HG02588 (cell line): ENCODE measurements at regions not wholly inside any gene's neighbourhood (a gene's known extent, or its start where the extent isn't known, plus 50 kb on each side); places are given as distances from the start of the nearest gene placed in this dataset.

Source experiments
- ATAC-seq: cut with Tn5 transposase; IDR thresholded peaks from one replicate; pipeline ENCODE4 v1.9.1; 2021; ENCODE audit warnings: mild to moderate bottlenecking, moderate library complexity; ENCODE audit not compliant: unreplicated experiment

DNA sequence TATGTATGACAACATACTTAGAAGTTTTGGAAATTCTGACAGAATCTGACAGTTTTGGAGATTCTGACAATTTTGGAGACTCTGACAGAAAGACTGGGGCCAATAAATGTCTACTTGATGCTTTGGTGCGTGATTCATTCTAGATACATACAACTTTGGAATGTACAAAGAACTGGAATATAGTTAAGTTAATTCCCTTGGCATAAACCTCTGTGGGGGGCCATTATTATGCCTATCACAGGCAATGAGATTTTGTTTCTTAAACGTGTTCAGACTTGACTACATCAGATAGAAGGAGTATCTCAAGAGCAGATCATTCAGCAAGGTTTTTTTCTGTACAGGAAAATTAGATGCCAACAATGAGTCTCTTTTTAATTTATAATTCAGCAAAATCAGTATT is 617.6 kb upstream of the ZNF717 start:
- ATAC-seq: no peak

DNA sequence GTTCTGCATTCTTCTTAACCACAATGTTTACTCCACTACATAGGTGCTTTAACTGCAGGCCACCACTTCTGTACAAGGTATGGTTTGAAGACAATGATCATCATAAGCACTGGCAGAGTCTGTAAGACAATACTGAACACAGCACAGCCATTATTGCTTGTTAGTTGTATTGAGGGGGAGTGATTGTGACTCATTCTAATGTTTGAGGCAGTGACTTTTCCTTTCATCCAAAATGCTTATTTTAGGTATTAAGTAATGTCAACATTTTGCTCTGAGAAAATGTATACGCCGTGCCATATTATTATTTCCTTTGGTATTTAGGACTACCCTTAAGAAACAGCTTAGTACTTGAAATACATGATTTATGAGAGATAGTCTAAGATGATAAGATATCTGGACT is 618.2 kb upstream of the ZNF717 start:
- no peak for ATAC-seq

- ATAC-seq: no peak
These were observed 619.8 kb upstream of the ZNF717 start for GRCh38 chr3:76405196-76405595.

GRCh38 chr3:76410762-76411281 is 625.5 kb upstream of the ZNF717 start:
- no peak for ATAC-seq

- ATAC-seq: no peak
These were observed 624.5 kb upstream of the ROBO2 start for GRCh38 chr3:76415384-76415783.

DNA sequence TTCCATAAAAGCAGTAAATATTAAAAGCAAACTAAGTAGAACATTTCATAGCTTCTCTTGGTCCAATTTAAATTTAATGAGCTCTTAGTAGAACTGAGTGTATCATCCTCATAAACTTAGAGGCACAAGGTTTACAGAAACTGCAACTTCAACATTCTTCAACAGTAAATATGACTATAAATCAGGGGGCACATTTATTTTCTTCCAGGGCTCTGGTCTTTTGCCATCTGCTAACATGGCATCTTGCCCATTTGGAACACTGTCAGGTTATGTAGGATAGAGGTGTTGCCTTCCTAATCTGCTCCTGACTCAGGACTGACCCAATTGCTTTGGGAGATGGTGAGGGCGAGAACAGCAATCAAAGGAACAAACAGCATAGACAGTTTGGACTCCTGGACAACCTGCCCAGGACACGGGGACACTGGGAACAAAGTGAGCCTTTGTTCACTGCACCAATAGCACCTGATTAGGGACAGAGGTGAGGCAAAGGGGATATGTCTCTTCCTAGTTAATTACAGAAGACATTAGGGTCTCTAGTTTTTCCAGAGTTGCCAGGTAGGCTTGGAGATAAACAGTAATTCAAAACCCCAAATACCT is 610.2 kb upstream of the ROBO2 start:
- ATAC-seq: no peak

GRCh38 chr3:76432396-76432795 is 607.5 kb upstream of the ROBO2 start:
- no peak for ATAC-seq

DNA sequence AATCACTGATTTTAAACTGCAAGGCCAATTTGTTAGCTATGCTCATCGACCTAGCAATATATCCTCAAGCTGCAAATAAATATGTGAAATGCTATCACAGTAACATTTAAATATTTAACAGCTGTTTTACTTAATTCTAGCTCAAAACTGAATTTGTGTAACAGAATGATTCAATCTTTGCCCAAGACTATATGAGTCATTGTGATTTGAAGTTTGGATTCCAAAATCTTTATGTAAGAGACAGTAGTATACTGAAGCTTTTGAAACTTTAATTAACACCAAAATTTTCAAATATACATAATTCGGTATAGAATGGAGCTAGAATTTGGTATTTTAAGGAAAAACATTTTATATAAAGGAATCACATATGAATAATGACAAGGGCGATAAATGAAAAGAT is 603.0 kb upstream of the ROBO2 start:
- no peak for ATAC-seq

DNA sequence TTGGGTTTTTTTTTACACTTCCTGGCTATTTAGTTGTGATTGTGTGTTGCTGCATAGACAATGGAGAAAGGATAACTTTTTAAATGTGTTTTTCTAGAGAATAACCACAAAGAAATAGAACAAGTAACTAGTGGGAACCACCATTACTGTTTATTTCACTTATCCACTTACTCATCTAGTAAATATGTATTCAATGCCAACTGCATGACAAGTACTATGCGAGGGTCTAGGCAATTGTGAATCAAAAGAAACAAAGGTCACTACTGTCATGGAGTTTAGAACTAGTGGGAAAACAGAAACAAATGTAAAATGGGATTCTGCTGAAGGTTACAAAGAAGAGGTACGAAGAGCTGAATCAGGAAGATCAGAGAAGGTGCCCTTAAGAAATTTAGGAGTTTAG is 600.9 kb upstream of the ROBO2 start:
- no peak for ATAC-seq

DNA sequence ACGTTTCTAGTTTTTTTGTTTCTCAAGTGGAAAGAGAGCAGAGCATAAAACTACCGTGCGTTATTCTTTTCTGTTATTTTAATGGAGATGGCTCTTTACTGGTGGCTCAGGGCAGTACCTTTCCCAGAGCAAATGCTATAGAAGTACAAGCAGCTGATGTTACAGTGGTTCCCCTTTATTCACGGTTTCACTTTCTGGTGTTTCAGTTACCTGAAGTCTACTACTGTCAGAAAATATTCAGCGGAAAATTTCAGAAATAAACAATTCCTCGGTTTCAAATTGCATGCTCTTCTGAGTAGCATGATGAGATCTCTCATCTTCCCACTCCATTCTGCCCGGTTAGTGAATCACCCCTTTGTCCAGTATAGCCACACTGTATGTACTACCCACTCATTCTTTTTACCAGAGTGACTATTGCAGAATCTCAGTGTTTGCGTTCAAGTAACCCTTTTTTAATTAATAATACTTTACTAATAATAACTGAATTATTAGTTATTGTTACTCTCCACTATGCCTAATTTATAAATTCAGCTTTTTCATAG is 597.5 kb upstream of the ROBO2 start:
- ATAC-seq: no peak

DNA sequence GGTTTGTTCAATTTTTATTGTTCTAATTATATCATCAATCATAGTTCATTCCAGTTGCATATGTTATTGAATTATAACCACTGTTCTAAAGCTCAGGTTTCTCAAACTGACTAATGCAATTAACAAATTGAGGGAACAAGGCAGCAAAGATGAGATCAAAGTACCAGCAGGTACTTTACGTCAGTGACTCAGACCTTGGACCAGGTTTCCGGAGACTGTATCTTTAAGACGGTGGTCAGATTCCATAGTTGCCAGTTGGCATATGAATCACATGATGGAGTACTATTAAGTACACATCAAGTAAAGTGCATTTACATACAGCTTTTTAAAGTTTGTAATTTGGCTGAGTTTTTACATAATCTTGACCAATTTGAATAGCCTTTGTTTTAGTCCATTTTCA is 583.6 kb upstream of the ROBO2 start:
- ATAC-seq: no peak

DNA sequence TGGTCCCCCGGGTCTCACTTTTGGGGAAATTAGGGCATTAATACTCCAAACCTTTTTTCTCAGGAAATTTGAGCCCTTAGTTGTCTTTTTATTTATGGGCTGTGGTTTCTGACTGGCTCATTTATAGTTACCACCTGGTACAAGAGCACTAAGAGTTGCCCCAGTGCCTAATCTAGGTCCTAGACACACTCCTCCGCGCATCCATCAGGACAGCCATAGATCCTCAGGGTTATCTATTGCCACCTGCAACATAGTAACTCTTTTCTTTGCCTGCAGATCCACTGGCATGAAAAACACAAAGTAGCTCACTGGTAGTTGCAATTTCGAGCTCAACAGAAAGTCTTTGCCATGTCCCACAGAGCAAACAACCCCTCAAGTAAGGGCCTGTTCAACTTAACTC is 576.4 kb upstream of the ROBO2 start:
- ATAC-seq: no peak

DNA sequence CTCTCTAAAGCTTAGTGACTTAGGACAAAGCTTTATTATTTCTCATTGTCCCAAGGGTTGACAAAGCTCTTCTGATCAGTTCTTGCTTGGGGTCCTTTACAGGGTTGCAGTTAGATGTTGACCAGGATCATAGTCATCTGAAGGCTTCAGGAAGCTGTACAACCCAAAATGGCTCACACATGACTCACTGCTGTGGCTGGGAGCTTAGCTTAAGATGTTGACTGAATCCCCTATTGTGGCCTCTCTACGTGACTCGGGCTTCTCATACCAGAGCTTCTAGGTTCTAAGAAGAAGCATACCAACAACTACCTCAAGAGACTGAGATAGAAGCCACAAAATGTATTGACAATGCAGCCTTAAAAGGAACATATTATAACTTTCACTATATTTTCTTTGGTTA is 569.6 kb upstream of the ROBO2 start:
- ATAC-seq: no peak

- ATAC-seq: no peak
These were observed 565.3 kb upstream of the ROBO2 start for GRCh38 chr3:76474632-76475031.

GRCh38 chr3:76479161-76479650 is 560.7 kb upstream of the ROBO2 start:
- ATAC-seq: no peak

GRCh38 chr3:76482510-76482909 is 557.4 kb upstream of the ROBO2 start:
- no peak for ATAC-seq

- no peak for ATAC-seq
These were observed 552.5 kb upstream of the ROBO2 start for GRCh38 chr3:76487446-76487845.

- no peak for ATAC-seq
These were observed 549.8 kb upstream of the ROBO2 start for GRCh38 chr3:76490064-76490463.

DNA sequence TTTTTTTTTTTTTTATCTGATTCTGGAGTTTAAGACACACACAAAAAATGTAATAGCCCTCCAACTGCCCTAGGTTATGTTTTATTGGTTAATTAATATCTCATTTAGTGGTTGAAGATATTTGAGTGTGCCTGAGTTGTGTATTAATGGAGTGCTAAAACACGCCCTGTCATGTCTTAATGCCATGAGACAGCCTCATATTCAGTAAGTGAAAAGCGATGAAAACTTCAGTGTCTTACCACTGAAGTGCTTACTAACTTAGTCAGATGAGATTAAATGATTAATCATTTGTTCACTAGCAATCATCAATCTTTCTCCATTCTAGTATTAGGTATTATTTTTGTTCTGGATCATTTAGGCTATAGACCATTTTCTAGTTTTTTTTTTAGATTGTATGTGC is 544.7 kb upstream of the ROBO2 start:
- ATAC-seq: no peak

DNA sequence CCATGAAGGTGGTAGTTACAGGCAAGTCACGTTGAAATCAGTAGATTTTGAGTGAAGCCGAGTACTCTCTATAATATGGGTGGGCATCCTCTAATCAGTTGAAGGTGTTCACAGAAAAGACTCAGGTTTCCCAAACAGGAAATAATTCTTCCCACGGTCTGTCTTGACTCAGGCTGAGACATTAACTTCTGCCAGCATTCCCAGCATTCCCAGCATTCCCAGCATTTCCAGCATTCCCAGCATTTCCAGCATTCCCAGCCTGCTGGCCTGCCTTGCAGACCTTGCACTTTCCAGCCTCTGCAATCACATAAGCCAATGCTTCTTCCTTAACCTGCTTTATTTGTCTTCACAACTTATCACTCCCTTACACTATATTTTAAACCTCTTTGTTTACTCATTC is 542.3 kb upstream of the ROBO2 start:
- no peak for ATAC-seq

DNA sequence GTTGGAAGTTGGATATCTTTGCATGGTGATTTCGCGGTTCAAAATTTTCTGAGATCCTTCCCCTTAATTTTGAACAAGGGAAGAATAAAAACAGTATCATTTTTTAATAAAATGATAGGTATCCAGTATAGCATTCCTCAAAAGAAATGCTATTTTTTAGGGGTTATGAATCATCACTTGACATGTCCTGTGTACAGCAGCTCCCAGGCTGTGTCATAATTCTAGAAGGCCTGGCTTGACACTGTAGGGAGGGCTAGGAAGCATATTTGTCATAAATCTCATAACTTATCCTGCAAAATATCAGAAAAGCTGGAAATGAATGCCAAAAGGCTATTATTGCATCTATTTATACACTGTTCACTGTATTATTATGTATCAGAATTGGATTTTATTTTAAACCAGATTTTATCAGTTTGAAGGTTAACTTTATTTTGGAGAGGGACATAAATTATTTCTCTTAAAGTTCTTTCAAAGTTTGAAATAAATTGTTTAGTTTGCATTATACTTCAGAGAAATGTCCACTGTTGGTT is 539.1 kb upstream of the ROBO2 start:
- no peak for ATAC-seq

DNA sequence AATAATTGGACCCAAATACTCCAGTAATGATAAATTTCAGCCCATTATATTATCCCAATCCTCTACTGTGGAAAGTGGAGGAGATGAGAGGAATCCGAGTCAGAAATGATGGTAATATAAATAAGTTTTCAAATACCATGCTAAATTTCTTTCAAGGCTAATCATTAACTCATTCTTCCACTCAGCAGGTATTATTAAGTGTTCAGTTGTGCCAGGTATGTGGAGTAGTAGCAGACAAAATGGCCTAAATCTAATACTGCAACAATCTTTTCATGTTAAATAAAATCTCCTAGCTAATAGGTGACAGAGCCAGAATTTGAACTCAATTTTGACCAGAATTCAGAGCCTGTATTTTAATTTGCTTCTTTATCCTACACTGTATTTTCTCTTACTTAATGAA is 538.6 kb upstream of the ROBO2 start:
- ATAC-seq: no peak

GRCh38 chr3:76502076-76502475 is 537.8 kb upstream of the ROBO2 start:
- no peak for ATAC-seq
